ENCODE measurements at regions not wholly inside any gene's neighbourhood (a gene's known extent, or its start where the extent isn't known, plus 50 kb on each side); places are given as distances from the start of the nearest gene placed in this dataset.

DNA sequence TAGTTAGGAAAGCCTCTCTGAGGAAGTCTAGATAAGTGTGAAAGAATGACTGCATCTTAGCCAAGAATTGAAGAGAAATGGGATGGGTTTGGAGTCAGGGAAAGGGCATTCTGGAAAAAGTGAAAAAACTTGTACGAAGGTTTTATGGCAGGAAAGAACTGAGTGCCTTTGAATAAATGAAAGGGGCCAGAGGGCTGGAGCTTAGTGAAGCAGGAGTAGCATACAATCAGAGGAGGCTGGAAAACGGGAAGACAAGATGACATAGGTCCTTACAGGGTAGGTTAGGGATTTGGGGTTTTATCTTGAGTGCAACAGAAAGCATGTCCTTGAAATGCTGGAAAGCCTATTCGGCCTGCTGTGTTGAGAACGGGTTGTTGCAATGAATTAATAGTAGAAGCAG is 152.6 kb upstream of the RND3 start:
- no peak for DNase-seq

GRCh38 chr2:150639383-150639782 is 151.9 kb upstream of the RND3 start:
- DNase-seq = no peak

DNA sequence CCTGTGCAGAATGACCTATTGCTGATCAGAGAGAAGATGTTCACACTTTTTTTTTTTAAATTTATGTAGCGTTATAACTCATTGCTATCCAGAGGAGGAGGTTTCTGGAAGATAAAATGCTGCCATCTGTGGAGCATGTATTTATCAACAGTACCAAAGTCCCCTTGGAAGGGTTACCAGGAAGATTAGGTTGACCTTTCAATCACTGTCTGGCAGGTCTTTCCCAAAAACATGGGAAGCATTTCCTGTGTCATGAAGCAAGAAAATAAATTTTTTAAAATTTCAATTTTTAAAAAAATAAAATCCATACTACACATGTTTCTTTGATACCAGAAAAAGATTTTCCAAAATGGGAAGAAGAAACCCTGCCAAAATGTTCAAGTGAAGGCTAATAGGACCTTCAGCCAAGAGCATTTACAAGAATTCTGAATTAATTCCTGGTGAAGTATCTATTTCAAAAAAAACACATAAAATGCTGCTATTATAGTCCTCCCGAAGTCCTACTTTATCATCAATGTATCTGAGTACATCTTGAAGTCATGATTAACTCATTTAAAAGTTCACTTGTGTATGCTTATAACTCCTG is 143.9 kb upstream of the RND3 start:
- DNase-seq = no peak

DNA sequence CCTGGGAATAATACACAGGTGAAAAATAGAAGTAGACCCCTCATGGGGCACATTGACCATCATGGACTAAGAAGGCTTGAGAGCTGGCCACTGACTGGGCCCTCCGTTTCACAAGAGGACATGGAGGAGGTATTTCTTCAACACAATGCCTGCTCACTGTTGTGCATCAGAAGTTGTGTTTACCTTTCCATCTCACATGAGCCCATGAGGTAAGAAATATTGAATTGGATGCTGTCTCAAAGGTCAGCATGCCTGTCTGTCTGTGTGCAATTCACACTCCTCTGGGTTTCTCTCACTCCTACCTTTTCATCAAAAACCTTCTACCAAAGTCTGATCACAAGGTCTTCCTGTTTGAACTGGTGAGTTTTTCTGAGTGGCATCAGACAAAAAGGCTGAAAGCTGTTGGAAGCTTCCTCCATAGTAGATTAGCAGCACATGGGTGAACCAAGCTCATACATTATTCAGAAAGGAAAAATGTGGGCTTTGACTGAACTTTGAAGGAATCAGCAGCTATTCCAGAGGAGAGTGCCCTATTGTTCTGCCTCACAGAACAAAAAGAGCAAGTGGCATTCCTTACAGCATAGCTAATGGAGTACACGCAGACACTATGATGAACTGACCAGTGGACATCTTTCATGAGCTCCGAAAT is 143.2 kb upstream of the RND3 start:
- no peak for DNase-seq

DNA sequence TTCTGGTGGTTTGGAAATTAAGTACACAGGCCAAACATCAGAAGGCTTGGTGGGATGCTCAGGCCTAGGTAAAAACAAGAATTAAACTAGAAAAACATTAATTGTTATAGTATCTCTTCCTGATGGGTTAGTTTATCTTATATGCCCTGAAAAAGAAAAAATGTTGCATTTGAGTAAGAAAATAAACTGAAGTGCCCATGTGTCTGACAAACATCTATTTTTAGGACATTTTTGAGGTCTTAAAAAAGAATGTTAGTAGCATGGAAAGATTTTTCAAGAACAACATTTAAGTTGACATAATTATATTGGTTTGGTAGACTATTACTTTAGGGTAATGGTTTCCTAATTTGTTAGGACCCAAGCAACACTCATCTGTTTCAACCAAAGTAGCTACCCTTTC is 140.1 kb upstream of the RND3 start:
- no peak for DNase-seq

DNA sequence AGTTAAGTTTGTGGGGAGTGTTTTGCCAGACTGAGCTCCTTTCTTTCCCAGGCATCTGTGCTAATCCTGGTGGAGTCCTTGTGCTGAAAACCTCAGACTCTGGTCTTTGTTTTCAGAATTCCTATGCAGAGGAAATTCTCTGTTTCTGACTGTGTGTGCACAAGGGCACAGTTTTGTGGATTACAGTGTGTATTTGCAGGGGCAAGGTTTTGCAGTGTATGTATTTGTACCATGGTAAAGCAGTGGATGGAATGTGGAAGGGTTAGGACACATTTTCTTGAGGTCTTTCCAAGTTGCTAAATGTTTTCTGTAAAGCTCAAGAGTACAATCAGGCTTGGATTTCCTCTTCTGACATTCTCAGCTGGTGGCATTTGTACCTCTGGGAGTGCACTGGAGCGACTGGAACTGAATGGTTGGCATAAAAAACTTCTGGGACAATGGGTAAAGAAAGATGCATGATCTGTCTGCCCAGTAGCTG is 139.5 kb upstream of the RND3 start:
- no peak for DNase-seq

GRCh38 chr2:150625741-150626140 is 138.3 kb upstream of the RND3 start:
- DNase-seq = no peak

GRCh38 chr2:150625303-150625702 is 137.8 kb upstream of the RND3 start:
- DNase-seq = no peak

DNA sequence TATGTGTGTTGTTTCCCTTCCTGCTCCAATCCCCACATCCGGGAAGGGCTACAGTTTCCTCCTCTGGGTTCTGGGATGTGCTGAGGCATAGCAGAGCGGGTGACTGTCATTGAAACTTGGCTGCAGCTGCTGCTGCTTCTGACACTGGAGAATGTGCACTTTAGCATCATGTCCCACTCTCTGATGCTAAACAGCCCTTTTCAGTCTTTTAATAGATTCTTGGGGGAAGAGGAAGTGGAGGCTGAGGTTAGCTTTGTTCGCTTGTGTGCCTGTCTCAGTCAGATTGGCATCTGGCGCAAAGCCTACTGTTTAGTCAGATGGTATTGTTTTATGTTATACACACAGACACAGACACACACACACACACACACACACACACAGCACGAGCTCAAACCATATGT is 136.5 kb upstream of the RND3 start:
- no peak for DNase-seq

DNA sequence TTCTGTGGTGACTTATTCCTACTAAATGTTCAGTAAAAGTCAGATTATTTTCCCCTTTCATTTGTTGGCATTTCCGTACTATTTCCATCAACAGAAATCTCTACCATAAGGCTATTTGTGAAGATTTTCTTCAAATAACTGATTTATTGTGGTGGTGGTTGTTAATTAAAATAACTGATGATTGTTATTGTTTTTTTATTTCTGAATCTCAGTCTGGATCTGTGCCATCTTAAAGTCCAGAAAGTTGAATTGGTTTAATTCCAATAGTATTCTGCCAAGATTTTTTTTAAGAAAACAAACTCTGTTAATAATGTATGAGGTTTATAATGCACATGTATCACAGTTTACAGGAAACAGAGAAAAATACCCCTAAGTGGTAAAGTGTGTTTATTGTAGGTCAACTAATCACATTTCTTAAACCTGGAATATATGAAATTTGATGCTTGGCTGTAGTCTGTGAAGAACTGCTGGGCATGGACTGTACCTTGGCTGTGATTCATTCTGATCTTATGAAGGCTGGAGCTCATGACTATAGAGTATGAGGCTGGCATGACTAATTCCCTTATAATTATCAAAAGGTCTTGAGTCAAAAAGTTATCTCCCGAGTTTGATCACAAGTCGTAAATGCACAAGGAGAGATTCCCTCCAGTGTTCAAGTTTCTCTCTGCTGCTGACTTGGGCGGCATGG is 134.2 kb upstream of the RND3 start:
- no peak for DNase-seq

- no peak for DNase-seq
Observed at GRCh38 chr2:150620855-150621254, 133.4 kb upstream of the RND3 start.

DNA sequence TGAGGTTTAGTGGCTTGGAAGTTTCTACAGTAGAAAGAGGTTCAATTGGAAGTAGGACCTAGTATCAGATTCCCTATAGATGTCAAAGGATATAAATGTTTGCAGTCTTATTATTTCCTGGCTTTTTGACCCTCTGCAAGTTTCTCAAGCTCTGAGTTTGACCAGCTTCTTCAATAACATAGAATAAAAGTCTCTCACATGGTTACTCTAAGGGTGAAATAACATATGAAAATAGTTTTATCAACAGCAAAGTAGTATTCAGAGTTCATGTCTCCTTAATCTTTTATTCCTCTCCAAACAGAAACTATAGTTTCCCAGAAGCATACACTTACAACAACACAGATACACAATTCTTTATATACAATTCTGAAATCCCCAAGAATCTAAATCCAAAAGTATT is 132.9 kb upstream of the RND3 start:
- no peak for DNase-seq

DNA sequence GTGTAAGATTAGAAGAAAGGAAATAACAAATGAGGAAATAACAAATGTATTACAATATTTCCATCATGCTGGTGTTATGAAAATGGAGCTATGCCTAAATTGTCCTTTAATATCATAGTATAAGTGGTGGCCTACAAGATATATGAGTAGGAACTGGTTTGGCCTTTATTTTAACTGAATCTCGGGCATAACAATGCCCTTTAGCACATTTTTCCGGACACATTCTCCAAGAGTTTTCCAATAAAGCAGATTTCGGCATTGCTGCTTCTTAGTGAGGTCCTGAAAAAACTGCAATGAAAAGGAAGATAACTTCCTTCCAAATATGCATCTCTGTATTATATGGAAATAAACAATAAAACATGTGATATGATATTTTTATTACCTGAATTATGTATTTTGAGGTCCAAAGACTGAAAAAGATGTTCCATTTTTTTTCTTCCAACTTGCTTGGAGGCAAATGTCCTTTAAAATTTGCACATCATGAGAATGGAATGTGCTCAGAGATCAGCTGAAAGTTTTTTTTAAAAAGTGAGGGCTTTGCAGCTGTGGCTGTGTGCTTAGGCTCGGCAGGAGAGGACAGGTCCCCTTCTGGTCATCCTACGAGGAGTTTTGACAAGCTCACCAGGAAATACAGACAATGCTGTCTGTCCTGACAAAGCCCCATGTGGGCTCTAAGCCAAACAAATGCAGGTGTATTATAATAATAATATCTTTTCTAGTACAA is 132.3 kb upstream of the RND3 start:
- DNase-seq = no peak

- no peak for DNase-seq
Observed at GRCh38 chr2:150618245-150618895, 130.9 kb upstream of the RND3 start.

- no peak for DNase-seq
Observed at GRCh38 chr2:150617351-150617978, 130.0 kb upstream of the RND3 start.

GRCh38 chr2:150612957-150613710 is 125.7 kb upstream of the RND3 start:
- DNase-seq = no peak

DNA sequence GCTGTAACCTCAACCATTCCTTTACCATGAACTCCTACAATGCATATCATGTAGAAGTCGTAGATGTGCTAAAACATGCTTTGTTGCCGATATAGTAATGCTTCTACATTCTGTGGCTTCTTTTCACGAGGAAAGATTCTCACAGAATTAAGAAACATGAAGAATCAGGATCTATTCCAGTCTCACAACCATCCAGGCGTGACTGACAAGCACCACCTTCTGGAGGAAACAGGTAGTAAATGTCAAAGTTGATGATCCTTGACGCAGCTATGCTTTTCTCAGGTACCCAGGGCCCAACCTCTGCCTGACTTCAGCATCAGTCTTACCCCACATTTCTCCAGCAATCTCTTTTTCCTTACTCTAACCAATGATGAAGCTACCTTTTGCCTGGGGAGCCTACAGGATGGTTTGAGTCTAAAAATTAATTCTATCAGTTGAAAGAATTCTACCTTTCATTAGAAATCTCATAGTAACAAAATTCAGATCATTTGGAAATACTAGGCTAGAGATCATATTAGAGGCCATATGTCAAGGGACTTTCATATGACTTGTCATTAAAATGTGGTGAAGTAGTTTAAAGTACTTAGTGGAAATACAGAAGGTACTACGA is 123.3 kb upstream of the RND3 start:
- DNase-seq = no peak

- no peak for DNase-seq
Observed at GRCh38 chr2:150609831-150610582, 122.5 kb upstream of the RND3 start.

GRCh38 chr2:150608341-150608740 is 120.9 kb upstream of the RND3 start:
- DNase-seq = no peak

DNA sequence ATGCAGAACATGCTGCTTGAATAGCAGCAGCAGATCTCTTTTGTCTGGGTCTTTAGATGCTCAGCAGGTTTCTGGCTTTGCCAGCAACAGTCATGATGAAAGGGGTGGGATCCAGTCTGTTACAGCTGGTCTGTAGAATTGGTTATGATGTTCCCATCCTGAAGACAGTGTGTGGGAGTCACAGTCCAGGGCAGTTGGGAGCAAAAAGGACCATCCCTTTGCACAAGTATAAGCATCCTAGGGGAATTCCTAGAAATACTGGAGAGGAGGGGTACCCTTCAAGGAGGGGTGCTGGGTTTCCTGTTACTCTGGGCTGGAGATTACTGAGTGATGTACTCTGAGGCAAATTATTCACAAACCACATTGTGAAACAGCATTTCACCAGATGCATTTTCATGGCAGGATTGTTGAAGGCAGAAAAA is 119.9 kb upstream of the RND3 start:
- DNase-seq = no peak

All from activated T-cell treated with anti-CD3 and anti-CD28 coated beads, Interleukin-2, amount 50 U/mL, for 48 hours (primary cell).